Activated naive CD8-positive, alpha-beta T cell treated with anti-CD3 and anti-CD28 coated beads, Interleukin-2, amount 50 U/mL, for 24 hours (primary cell): ENCODE measurements at regions not wholly inside any gene's neighbourhood (a gene's known extent, or its start where the extent isn't known, plus 50 kb on each side); places are given as distances from the start of the nearest gene placed in this dataset.

ENCODE experiments used
- ATAC-seq: fragments of 150-1000 bp; cut with Tn5 transposase; one replicate; pipeline ENCODE4 v1.10.0; 2021
- DNase-seq: peaks from one replicate; pipeline ENCODE4 v3.0.0; 2021
- H3K27ac Mint-ChIP-seq: one replicate; pipeline ENCODE4 v1.8.0; 2021; ENCODE audit warnings: mild to moderate bottlenecking, mixed read lengths
- H3K27me3 Mint-ChIP-seq: one replicate; pipeline ENCODE4 v1.8.0; 2021; ENCODE audit warnings: mixed read lengths
- H3K36me3 Mint-ChIP-seq: one replicate; pipeline ENCODE4 v1.8.0; 2021; ENCODE audit warnings: low read depth, mixed read lengths
- H3K4me1 Mint-ChIP-seq: one replicate; pipeline ENCODE4 v1.8.0; 2021; ENCODE audit warnings: mixed read lengths
- H3K4me3 Mint-ChIP-seq: one replicate; pipeline ENCODE4 v1.8.0; 2021; ENCODE audit warnings: mild to moderate bottlenecking, moderate library complexity, mixed read lengths
- H3K9me3 Mint-ChIP-seq: one replicate; pipeline ENCODE4 v1.8.0; 2021; ENCODE audit warnings: mixed read lengths

DNA sequence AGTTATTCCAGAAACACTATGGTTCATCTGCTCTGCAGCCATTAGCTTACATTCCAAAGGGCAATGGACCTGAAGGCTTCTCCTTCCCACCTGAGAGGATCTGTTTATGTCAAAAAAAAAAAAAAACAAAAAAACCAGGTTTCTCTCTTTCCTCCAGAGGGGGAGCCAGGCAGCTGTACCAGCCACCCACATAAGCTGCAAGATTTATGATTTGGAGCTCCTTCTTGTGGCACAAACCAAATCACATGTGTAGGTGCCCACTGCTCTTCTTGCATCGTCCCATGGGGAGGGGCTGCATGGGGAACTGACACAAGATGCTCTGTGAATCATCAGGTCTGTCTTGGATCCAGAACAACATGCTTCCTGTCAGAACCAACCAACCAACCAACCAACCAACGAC lies 231.6 kb upstream of the IGFBP3 start:
- Mint-ChIP-seq H3K27ac (no peak overlapping the region), H3K27me3 (peaks cover 2% of the 10 kb centered on the region), H3K4me1 (no peaks in the 10 kb centered on the region), H3K36me3 (no peaks in the 10 kb centered on the region), H3K4me3 (no peak overlapping the region), H3K9me3 (no peaks in the 10 kb centered on the region)
- ATAC-seq (no peak), DNase-seq (no peak)

DNA sequence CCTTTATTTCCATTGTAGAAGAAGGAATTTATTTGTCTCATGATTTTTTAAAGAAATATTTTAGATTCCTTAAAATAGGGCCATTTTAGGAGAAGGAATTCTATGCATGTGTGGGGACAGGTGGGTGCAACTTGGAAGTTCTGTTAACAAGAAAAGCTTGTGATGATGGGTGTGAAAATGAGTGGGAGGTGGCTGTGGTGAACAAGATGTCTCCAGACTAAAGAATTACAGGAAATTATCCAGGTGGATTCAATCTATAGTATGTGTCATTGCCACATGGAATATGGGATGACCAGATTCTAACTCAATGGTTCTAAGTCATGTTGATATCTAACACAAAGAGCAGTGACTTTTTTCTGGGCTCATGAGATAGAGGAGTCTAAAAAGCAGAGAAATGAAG lies 229.6 kb upstream of the IGFBP3 start:
- no peak for DNase-seq
- Mint-ChIP-seq H3K27me3 (no peaks in the 10 kb centered on the region), H3K36me3 (no peaks in the 10 kb centered on the region), H3K9me3 (no peaks in the 10 kb centered on the region), H3K27ac (no peak overlapping the region), H3K4me1 (no peaks in the 10 kb centered on the region), H3K4me3 (no peak overlapping the region)
- ATAC-seq, result no peak

- ATAC-seq (no peak), DNase-seq (no peak)
- H3K27me3 Mint-ChIP-seq, result no peaks in the 10 kb centered on the region
- no peak overlapping the region for H3K27ac Mint-ChIP-seq
- H3K36me3 Mint-ChIP-seq, result no peaks in the 10 kb centered on the region
- H3K4me3 Mint-ChIP-seq, result no peak overlapping the region
- no peaks in the 10 kb centered on the region for H3K4me1 Mint-ChIP-seq
- H3K9me3 Mint-ChIP-seq, result no peaks in the 10 kb centered on the region
These were observed 229.1 kb upstream of the IGFBP3 start for GRCh38 chr7:46150202-46150601.

DNA sequence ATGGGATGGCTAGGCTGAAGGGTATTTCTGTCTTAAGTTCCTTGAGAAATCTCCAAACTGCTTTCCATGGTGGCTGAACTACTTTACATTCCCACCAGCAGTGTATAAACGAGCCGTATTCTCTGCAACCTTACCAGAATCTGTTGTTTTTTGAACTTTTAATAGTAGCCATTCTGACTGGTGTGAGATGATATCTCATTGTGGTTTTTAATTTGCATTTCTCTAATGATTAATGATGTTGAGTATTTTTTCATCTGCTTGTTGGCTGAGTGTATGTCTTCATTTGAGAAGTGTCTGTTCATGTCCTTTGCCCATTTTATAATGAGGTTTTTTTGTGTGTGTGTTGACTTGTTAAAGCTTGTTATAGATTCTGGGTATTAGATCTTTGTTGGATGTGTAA lies 226.8 kb upstream of the IGFBP3 start:
- Mint-ChIP-seq H3K27me3 (no peaks in the 10 kb centered on the region), H3K27ac (no peak overlapping the region), H3K36me3 (no peaks in the 10 kb centered on the region), H3K4me1 (no peaks in the 10 kb centered on the region), H3K9me3 (peaks cover 7% of the 10 kb centered on the region), H3K4me3 (no peak overlapping the region)
- ATAC-seq (no peak), DNase-seq (no peak)

DNA sequence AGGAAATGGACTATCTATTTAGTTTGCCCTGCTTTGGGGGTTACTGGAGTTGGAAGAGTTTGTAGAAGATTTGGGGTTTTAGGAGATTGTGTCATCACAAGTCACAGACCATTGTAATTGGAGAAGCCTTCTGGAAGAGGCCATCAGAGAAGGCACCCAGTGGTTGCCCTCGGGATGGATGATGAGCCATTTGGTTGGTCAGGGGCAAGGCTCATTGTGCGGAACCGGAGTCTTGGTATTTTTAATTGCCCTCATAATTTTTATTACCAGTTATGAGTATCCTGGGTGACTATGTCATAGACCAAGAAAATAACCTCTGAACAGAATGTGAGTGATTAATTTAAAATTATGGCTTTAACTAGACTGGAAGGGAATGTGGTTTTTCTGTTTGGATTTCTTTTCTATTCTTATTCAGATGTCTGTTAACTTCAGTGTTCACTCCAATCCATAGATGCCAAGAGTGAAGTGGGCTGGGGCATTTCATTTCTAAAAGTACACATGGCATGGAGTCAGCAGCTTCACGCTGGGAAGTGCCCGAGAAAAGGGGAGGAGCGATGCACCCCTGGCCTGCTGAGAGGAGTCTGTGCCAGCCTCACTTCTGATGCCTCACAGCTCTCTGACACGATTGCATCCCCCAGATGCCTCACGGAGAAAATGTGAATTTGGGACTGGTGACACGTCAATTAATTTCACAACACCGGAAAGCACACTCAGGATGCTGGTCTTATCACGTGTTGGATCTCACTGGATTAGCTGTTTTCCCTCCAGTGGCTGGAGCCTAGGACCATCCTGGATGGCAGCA lies 225.6 kb upstream of the IGFBP3 start:
- no peak overlapping the region for H3K27ac Mint-ChIP-seq
- no peak for DNase-seq
- no peaks in the 10 kb centered on the region for H3K36me3 Mint-ChIP-seq
- H3K4me3 Mint-ChIP-seq, result no peak overlapping the region
- peaks cover 7% of the 10 kb centered on the region for H3K9me3 Mint-ChIP-seq
- no peaks in the 10 kb centered on the region for H3K4me1 Mint-ChIP-seq
- no peaks in the 10 kb centered on the region for H3K27me3 Mint-ChIP-seq
- ATAC-seq, result no peak

DNA sequence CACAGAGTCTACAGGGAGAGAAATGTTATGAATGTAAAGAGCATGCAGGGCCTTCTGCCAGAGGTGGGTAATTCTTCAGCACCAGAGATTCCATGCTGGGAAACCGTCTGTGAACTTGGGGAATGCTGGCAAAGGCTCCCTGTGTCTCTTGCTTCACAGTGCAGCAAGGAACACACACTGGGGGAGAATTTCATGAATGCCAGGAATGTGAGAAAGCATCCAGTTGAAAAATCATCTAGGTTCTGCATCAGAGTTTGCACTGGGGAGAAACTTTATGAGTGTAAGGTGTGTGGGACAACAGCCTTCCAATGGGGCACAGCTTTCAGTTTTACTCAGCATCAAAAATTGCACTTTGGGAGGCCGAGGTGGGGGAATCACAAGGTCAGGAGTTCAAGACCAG lies 224.3 kb upstream of the IGFBP3 start:
- H3K9me3 Mint-ChIP-seq, result peaks cover 7% of the 10 kb centered on the region
- H3K36me3 Mint-ChIP-seq, result no peaks in the 10 kb centered on the region
- H3K4me1 Mint-ChIP-seq, result no peaks in the 10 kb centered on the region
- no peak overlapping the region for H3K4me3 Mint-ChIP-seq
- H3K27me3 Mint-ChIP-seq, result no peaks in the 10 kb centered on the region
- DNase-seq (no peak), ATAC-seq (no peak)
- H3K27ac Mint-ChIP-seq, result no peak overlapping the region

- DNase-seq (no peak), ATAC-seq (no peak)
- Mint-ChIP-seq H3K27me3 (no peaks in the 10 kb centered on the region), H3K4me3 (no peak overlapping the region), H3K9me3 (peaks cover 7% of the 10 kb centered on the region), H3K4me1 (no peaks in the 10 kb centered on the region), H3K27ac (no peak overlapping the region), H3K36me3 (no peaks in the 10 kb centered on the region)
These were observed 223.2 kb upstream of the IGFBP3 start for GRCh38 chr7:46143949-46144917.

DNA sequence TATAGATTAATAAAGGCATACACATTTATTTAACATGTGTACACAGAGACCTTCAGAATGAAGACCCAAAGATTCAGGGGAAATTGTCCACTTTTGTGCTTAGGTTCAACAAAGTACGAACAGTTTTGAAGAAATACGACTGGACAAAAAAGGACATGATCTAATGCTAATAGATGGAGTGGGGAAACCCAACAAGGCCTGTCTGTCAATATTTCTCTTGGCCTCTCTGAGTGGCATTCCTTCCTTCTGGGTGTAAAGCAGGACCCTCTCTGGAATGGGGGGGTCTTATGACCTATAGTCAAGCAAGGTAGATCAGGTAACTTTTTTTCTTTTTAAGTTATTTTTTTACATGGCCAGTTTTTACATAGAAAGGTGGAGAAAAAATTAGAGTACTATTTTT lies 222.3 kb upstream of the IGFBP3 start:
- Mint-ChIP-seq H3K9me3 (peaks cover 7% of the 10 kb centered on the region), H3K36me3 (no peaks in the 10 kb centered on the region), H3K27me3 (no peaks in the 10 kb centered on the region), H3K4me1 (no peaks in the 10 kb centered on the region), H3K27ac (no peak overlapping the region), H3K4me3 (no peak overlapping the region)
- ATAC-seq (no peak), DNase-seq (no peak)

GRCh38 chr7:46139079-46139478 lies 218.0 kb upstream of the IGFBP3 start:
- Mint-ChIP-seq H3K4me1 (no peaks in the 10 kb centered on the region), H3K36me3 (no peaks in the 10 kb centered on the region), H3K27ac (no peak overlapping the region), H3K4me3 (no peak overlapping the region), H3K9me3 (peaks cover 6% of the 10 kb centered on the region), H3K27me3 (no peaks in the 10 kb centered on the region)
- DNase-seq (no peak), ATAC-seq (no peak)

DNA sequence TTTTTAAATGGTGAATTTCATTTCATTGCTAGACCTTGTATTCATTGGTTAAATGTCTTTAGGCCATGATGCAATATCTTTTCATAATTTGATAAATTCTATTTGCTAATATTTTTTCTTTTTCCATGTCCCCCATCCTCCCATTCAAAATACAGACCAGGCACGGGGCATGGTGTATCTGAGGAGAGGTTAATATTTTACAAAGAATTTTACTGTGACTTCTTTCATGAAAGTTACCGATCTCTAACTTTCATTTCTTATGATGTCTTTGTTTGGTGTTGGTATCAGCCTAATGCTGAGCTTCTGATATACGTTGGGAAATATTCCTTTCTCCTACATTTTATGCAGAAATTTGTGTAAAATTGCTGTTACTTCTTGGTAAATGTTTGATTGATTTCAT lies 216.7 kb upstream of the IGFBP3 start:
- H3K4me1 Mint-ChIP-seq, result no peaks in the 10 kb centered on the region
- no peaks in the 10 kb centered on the region for H3K27me3 Mint-ChIP-seq
- ATAC-seq (no peak), DNase-seq (no peak)
- no peak overlapping the region for H3K4me3 Mint-ChIP-seq
- no peaks in the 10 kb centered on the region for H3K36me3 Mint-ChIP-seq
- H3K9me3 Mint-ChIP-seq, result no peaks in the 10 kb centered on the region
- H3K27ac Mint-ChIP-seq, result no peak overlapping the region

- DNase-seq, result no peak
- H3K27ac Mint-ChIP-seq, result no peak overlapping the region
- ATAC-seq, result no peak
- H3K36me3 Mint-ChIP-seq, result no peaks in the 10 kb centered on the region
- no peaks in the 10 kb centered on the region for H3K9me3 Mint-ChIP-seq
- no peaks in the 10 kb centered on the region for H3K27me3 Mint-ChIP-seq
- no peaks in the 10 kb centered on the region for H3K4me1 Mint-ChIP-seq
- H3K4me3 Mint-ChIP-seq, result no peak overlapping the region
These were observed 214.5 kb upstream of the IGFBP3 start for GRCh38 chr7:46135557-46135956.

DNA sequence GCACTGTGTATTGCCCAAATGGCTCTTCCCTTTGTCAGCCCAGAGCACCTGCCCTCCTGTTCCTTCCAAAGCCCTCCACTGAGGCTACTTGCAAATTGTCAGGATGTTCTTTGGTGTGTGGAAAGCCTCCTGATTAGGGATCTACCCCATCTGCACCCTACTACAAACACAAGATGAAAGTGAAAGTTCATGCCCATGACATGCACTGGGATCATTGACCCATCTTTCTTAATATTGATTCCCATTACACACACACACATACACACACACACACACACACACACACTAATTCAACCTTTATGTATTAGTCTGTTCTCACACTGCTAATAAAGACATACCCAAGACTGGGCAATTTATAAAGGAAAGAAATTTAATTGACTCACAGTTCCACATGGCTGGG lies 213.7 kb upstream of the IGFBP3 start:
- H3K4me1 Mint-ChIP-seq, result no peaks in the 10 kb centered on the region
- no peak for ATAC-seq
- no peaks in the 10 kb centered on the region for H3K27me3 Mint-ChIP-seq

DNA sequence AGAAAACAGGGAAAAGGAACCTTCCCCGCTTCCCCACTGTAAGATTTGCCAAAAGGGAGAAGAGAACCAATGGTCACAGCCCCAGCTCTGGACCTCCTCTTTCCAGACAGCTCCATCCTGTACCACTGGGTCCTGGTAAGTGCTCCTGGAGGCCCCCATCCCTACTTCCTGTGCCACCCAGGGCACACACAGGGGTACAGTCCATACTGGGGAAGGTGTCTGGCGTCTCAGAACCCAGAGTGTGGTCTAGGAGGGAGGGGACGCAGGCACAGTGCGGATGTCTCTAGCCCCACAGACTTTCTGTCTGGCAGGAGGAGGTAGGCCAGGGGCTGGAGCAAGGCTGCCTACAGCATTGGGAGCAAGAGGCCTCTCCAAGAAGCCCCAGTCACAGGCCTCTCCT lies 213.3 kb upstream of the IGFBP3 start:
- H3K4me3 Mint-ChIP-seq, result no peak overlapping the region
- no peak for DNase-seq
- no peak overlapping the region for H3K27ac Mint-ChIP-seq
- no peaks in the 10 kb centered on the region for H3K27me3 Mint-ChIP-seq
- ATAC-seq, result no peak
- no peaks in the 10 kb centered on the region for H3K4me1 Mint-ChIP-seq
- H3K9me3 Mint-ChIP-seq, result no peaks in the 10 kb centered on the region
- no peaks in the 10 kb centered on the region for H3K36me3 Mint-ChIP-seq

More for the DNA sequence above, 213.7 kb upstream of the IGFBP3 start:
- no peak for DNase-seq
- Mint-ChIP-seq H3K4me3 (no peak overlapping the region), H3K27ac (no peak overlapping the region), H3K36me3 (no peaks in the 10 kb centered on the region), H3K9me3 (no peaks in the 10 kb centered on the region)

DNA sequence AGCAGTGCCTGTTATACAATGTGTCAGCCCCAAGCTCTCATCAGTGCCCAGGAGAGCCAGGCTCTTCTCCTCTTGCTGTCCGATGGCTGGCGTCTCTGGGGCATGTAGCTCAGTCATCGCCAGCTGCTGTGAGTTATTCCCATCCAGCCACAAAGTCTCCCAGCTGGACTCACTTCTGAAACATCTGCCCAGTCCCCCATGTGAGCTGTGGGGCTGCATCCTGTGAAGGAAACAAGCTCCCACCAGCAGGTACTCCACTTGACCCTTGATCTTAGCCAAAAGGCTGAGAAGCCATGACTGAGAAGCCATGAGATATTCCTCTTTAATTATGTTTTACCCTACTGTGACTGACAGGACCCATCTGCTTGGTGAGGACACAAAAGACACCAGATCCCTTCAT lies 212.7 kb upstream of the IGFBP3 start:
- Mint-ChIP-seq H3K4me3 (no peak overlapping the region), H3K36me3 (no peaks in the 10 kb centered on the region), H3K4me1 (no peaks in the 10 kb centered on the region), H3K9me3 (no peaks in the 10 kb centered on the region), H3K27ac (no peak overlapping the region), H3K27me3 (no peaks in the 10 kb centered on the region)
- DNase-seq, result no peak
- no peak for ATAC-seq

DNA sequence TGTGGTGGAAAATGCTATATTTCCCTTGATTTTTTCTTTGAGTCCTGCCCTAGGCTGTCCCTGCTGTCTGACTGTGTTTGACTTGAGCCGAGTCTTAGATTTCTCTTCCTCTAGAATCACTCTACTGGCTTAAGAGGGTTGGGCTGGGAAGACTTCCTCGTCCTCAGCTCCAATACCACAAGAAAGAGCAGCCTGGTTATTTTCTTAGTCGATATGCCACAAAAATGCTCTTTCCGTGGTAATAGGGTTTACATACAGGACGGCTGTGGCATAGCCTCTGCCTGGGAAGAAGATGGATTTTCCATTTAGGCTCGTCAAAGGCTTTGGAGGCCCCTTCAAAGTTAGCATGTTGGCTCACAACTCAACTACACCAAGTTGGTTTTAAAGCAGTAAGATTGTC lies 212.0 kb upstream of the IGFBP3 start:
- Mint-ChIP-seq H3K27ac (no peak overlapping the region), H3K4me1 (no peaks in the 10 kb centered on the region), H3K36me3 (no peaks in the 10 kb centered on the region), H3K4me3 (no peak overlapping the region), H3K9me3 (no peaks in the 10 kb centered on the region), H3K27me3 (no peaks in the 10 kb centered on the region)
- ATAC-seq (no peak), DNase-seq (no peak)
